Ovary (tissue), 7 donors: ENCODE measurements at regions not wholly inside any gene's neighbourhood (a gene's known extent, or its start where the extent isn't known, plus 50 kb on each side); places are given as distances from the start of the nearest gene placed in this dataset.

Experiments
- DNase-seq, 5 donors: peaks; one replicate each; pipeline ENCODE4 v3.0.0-alpha.2; 2019 to 2020
- H3K27ac ChIP-seq, 2 donors: fragments of 200-600 bp; one replicate each; pipeline versions ENCODE4 v1.5.1 to v1.8.0; 2019 to 2022
- H3K27me3 ChIP-seq: fragments of 200-600 bp; one replicate; pipeline ENCODE4 v1.8.0; 2022
- H3K36me3 ChIP-seq: fragments of 200-600 bp; sonication (generic); one replicate; pipeline ENCODE4 v1.5.1; 2019
- H3K4me1 ChIP-seq: one replicate; pipeline ENCODE4 v1.8.1; 2013; ENCODE audit warnings: mild to moderate bottlenecking, moderate library complexity; ENCODE audit not compliant: insufficient read depth
- H3K4me3 ChIP-seq: fragments of 200-600 bp; sonication (generic); one replicate; pipeline ENCODE4 v1.5.1; 2017
- H3K9me3 ChIP-seq, 2 donors: fragments of 200-600 bp in 1 of 2; sonication (generic) in 1 of 2; one replicate each; pipeline versions ENCODE4 v1.5.1 to v1.8.1; 2013 to 2019; ENCODE audit warnings: mild to moderate bottlenecking in 1 of 2, moderate library complexity in 1 of 2
- CTCF ChIP-seq, 3 donors: fragments of 450-650 bp in 2 of 3; fragments of 200-600 bp in 1 of 3; IDR thresholded peaks; one replicate each; pipeline versions ENCODE4 v1.5.1 to v1.8.0; 2016 to 2022; ENCODE audit warnings: antibody characterized with exemption in 3 of 3, mild to moderate bottlenecking in 1 of 3
- EP300 ChIP-seq: sonication (generic); formaldehyde crosslinking; IDR thresholded peaks from one replicate; pipeline ENCODE4 v1.6.1; 2017; ENCODE audit warnings: antibody characterized with exemption
- POLR2A ChIP-seq: fragments of 450-650 bp; IDR thresholded peaks from one replicate; pipeline ENCODE4 v1.6.1; 2017; ENCODE audit warnings: antibody characterized with exemption, mild to moderate bottlenecking, moderate library complexity
- WGBS, 3 donors: extraction: QIAGEN DNeasy Blood & Tissue Kit in 1 of 3; methylation state at CpG; one replicate each; pipeline versions ENCODE4 v1.1.5 to v1.1.7; 2013 to 2017; 5-methylcytosine and 5-hydroxymethylcytosine counted together
- intact Hi-C, 4 donors: fragments of 100-400 bp; cut with DNase I; formaldehyde crosslinking; loops; one replicate each; pipeline versions ENCODE4 v1.11.0 to v1.15.1; 2022 to 2023
- donor health status: DM: no; HTN: no; CAD: no; lungs with moderate emphysema.
- donor health status: DM: no; HTN: no; CAD: no.
- donor health status: Bipolar disorder and iron deficiency.
- donor health status: DM: no; HTN: no; CAD: no.
- donor health status: DM: yes; HTN: yes; CAD: no.

- peak overlapping the region in 1 of 2 donors; percentile 70 for H3K27ac ChIP-seq
- no peaks in the 10 kb centered on the region for H3K9me3 ChIP-seq
- peaks cover 2% of the 10 kb centered on the region for H3K4me1 ChIP-seq
- no peak for TF ChIP-seq CTCF (IDR thresholded peaks at IDR 0.05)
- no peak for TF ChIP-seq POLR2A
- TF ChIP-seq EP300: peak; percentile 3
- H3K36me3 ChIP-seq: no peaks in the 10 kb centered on the region
- DNase-seq: peak in 3 of 5 donors; percentile 15 to 39 (median 28)
- no peaks in the 10 kb centered on the region for H3K27me3 ChIP-seq
- H3K4me3 ChIP-seq: no peak overlapping the region
- WGBS, 3 donors: 49 to 60% (median 57%) methylated on average over 10 of the region's 10 CpGs
- intact Hi-C loops: loop anchor here in 2 of 4 donors (5.0 to 10.0 kb wide), 2 partner anchors 317 to 320 kb away; partner anchors contain the start of gene IRS1 (in 2 of the 2)
Measured at GRCh38 chr2:226477221-226478108, 322.2 kb downstream of the IRS1 start.

GRCh38 chr2:226475650-226476049 lies 324.0 kb downstream of the IRS1 start:
- Histone ChIP-seq H3K36me3 (no peaks in the 10 kb centered on the region), H3K4me3 (no peak overlapping the region), H3K27me3 (no peaks in the 10 kb centered on the region), H3K4me1 (peaks cover 2% of the 10 kb centered on the region), H3K27ac (no peak overlapping the region), H3K9me3 (no peaks in the 10 kb centered on the region)
- intact Hi-C loops: loop anchor here in 2 of 4 donors (5.0 to 10.0 kb wide), 2 partner anchors 319 to 322 kb away; partner anchors contain the start of gene IRS1 (in 2 of the 2)
- WGBS, 3 donors: 65 to 72% (median 66%) methylated on average over 2 of the region's 2 CpGs
- TF ChIP-seq CTCF (IDR thresholded peaks at IDR 0.05): no peak
- no peak for TF ChIP-seq POLR2A
- no peak for TF ChIP-seq EP300
- no peak for DNase-seq

GRCh38 chr2:226474131-226474530 lies 325.5 kb downstream of the IRS1 start:
- no peak overlapping the region for H3K4me3 ChIP-seq
- no peak for DNase-seq
- H3K4me1 ChIP-seq: peaks cover 2% of the 10 kb centered on the region
- H3K27me3 ChIP-seq: no peaks in the 10 kb centered on the region
- no peak for TF ChIP-seq POLR2A
- TF ChIP-seq CTCF (IDR thresholded peaks at IDR 0.05): no peak
- TF ChIP-seq EP300: no peak
- H3K27ac ChIP-seq: no peak overlapping the region
- H3K9me3 ChIP-seq: no peaks in the 10 kb centered on the region
- intact Hi-C loops: loop anchor here in 1 of 4 donors (10.0 kb wide), 1 partner anchor 321 kb away; the partner anchor contains the start of gene IRS1
- H3K36me3 ChIP-seq: no peaks in the 10 kb centered on the region

GRCh38 chr2:226471987-226472470 lies 327.6 kb downstream of the IRS1 start:
- Histone ChIP-seq H3K36me3 (no peaks in the 10 kb centered on the region), H3K27me3 (no peaks in the 10 kb centered on the region), H3K4me3 (no peak overlapping the region), H3K4me1 (no peaks in the 10 kb centered on the region), H3K27ac (no peak overlapping the region), H3K9me3 (no peaks in the 10 kb centered on the region)
- no peak for DNase-seq
- 46 to 92% (median 48%) methylated on average over 2 of the region's 2 CpGs for WGBS, 3 donors
- TF ChIP-seq CTCF (IDR thresholded peaks at IDR 0.05): no peak
- no peak for TF ChIP-seq EP300
- TF ChIP-seq POLR2A: no peak
- intact Hi-C loops: loop anchor here in 1 of 4 donors (10.0 kb wide), 1 partner anchor 323 kb away; the partner anchor contains the start of gene IRS1
